Stomach (tissue), 8 donors: ENCODE measurements at regions not wholly inside any gene's neighbourhood (a gene's known extent, or its start where the extent isn't known, plus 50 kb on each side); places are given as distances from the start of the nearest gene placed in this dataset.

Experiments
- DNase-seq, 2 donors: peaks; one replicate each; pipeline versions ENCODE4 v3.0.0 to v3.0.0-alpha.2; 2013 to 2019
- H3K27ac ChIP-seq, 5 donors: fragments of 200-600 bp in 4 of 5; sonication (generic) in 4 of 5; one replicate each; pipeline ENCODE4 v1.5.1; 2013 to 2019; ENCODE audit warnings: mild to moderate bottlenecking in 1 of 5, moderate library complexity in 1 of 5
- H3K27me3 ChIP-seq, 3 donors: fragments of 200-600 bp; sonication (generic); one replicate each; pipeline ENCODE4 v1.5.1; 2017 to 2019; ENCODE audit warnings: mixed run types in 1 of 3
- H3K36me3 ChIP-seq, 4 donors: fragments of 200-600 bp; sonication (generic); 1 replicate in 3 of 4; 2 replicates in 1 of 4; pipeline ENCODE4 v1.5.1; 2016 to 2019
- H3K4me1 ChIP-seq, 4 donors: fragments of 200-600 bp; sonication (generic); one replicate each; pipeline ENCODE4 v1.5.1; 2016 to 2019
- H3K4me3 ChIP-seq, 4 donors: fragments of 200-600 bp; sonication (generic) in 3 of 4; one replicate each; pipeline ENCODE4 v1.5.1; 2016 to 2019; ENCODE audit warnings: mild to moderate bottlenecking in 1 of 4
- H3K9me3 ChIP-seq, 4 donors: fragments of 200-600 bp; sonication (generic); one replicate each; pipeline ENCODE4 v1.5.1; 2016 to 2019
- CTCF ChIP-seq, 7 experiments: fragments of 450-650 bp in 4 of 7; fragments of 200-600 bp in 3 of 7; sonication (generic) in 3 of 7; IDR thresholded peaks; one replicate each; pipeline ENCODE4 v1.5.1; 2016 to 2019; ENCODE audit warnings: antibody characterized with exemption in 7 of 7, control low read depth in 2 of 7, mild to moderate bottlenecking in 1 of 7
- EP300 ChIP-seq: sonication (generic); formaldehyde crosslinking; IDR thresholded peaks from one replicate; pipeline ENCODE4 v1.6.1; 2017; ENCODE audit warnings: antibody characterized with exemption
- POLR2A ChIP-seq, 4 donors: fragments of 450-650 bp; IDR thresholded peaks; one replicate each; pipeline ENCODE4 v1.6.1; 2016; ENCODE audit warnings: antibody characterized with exemption in 4 of 4, control low read depth in 2 of 4, mild to moderate bottlenecking in 1 of 4, moderate library complexity in 1 of 4
- POLR2AphosphoS5 ChIP-seq, 3 donors: sonication (generic); formaldehyde crosslinking; IDR thresholded peaks; one replicate each; pipeline ENCODE4 v1.6.1; 2016; ENCODE audit warnings: antibody characterized with exemption in 3 of 3
- WGBS, 5 donors: extraction: QIAGEN DNeasy Blood & Tissue Kit in 3 of 5; methylation state at CpG; one replicate each; pipeline versions ENCODE4 v1.1.5 to v1.1.7; 2013 to 2018; 5-methylcytosine and 5-hydroxymethylcytosine counted together
- intact Hi-C: fragments of 100-400 bp; cut with DNase I; formaldehyde crosslinking; loops from one replicate; pipeline ENCODE4 v1.15.1; 2023; ENCODE audit warnings: low total_unique reads
- donor health status: healthy with polysubstance abuse.
- donor health status: Bipolar disorder and iron deficiency.
- donor health status: healthy.

DNA sequence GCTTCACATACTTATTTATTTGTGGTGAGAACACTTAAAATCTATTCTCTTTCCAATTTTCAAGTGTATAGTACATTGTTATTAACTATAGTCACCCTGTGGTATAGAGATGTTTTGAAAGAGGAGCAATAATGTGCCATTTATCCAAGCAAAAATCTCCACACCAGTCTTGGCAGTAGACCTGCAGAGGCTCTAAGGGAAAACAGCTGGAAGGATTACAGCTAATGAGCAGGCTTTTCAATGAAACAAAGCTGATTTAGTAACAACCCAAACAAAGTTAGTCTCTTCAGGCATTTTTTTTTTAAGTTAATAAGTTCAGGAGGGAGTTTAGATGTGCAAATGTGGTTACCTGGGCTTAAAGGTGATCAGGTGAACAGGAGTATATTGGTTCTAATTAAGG, 101.9 kb downstream of the EVX1 start:
- H3K9me3 ChIP-seq: no peaks in the 10 kb centered on the region
- H3K27me3 ChIP-seq: peaks cover 0 to 7% (median 0%) of the 10 kb centered on the region in 3 donors
- peaks cover 0 to 14% (median 6%) of the 10 kb centered on the region in 4 donors for H3K4me1 ChIP-seq
- no peak overlapping the region for H3K4me3 ChIP-seq
- no peak for DNase-seq
- H3K36me3 ChIP-seq: no peaks in the 10 kb centered on the region
- H3K27ac ChIP-seq: no peak overlapping the region
- intact Hi-C loops: no loop called here
- TF ChIP-seq EP300: no peak

GRCh38 chr7:27345164-27345887, 102.7 kb downstream of the EVX1 start:
- Histone ChIP-seq H3K9me3 (no peaks in the 10 kb centered on the region), H3K4me3 (no peak overlapping the region), H3K27me3 (peaks cover 0 to 7% (median 0%) of the 10 kb centered on the region in 3 donors), H3K27ac (no peak overlapping the region), H3K4me1 (peaks cover 0 to 14% (median 6%) of the 10 kb centered on the region in 4 donors), H3K36me3 (no peaks in the 10 kb centered on the region)
- TF ChIP-seq POLR2AphosphoS5 (IDR thresholded peaks at IDR 0.05): no peak
- no peak for TF ChIP-seq CTCF (IDR thresholded peaks at IDR 0.05)
- TF ChIP-seq POLR2A (IDR thresholded peaks at IDR 0.05): no peak
- TF ChIP-seq EP300: no peak
- DNase-seq: no peak
- intact Hi-C loops: no loop called here
- WGBS, 5 donors: 67 to 79% (median 72%) methylated on average over 3 of the region's 3 CpGs

GRCh38 chr7:27345997-27346396, 103.4 kb downstream of the EVX1 start:
- no peak for DNase-seq
- no peak overlapping the region for H3K4me3 ChIP-seq
- peaks cover 0 to 14% (median 6%) of the 10 kb centered on the region in 4 donors for H3K4me1 ChIP-seq
- H3K27me3 ChIP-seq: peaks cover 0 to 7% (median 0%) of the 10 kb centered on the region in 3 donors
- intact Hi-C loops: no loop called here
- H3K9me3 ChIP-seq: no peaks in the 10 kb centered on the region
- WGBS, 5 donors: 62 to 70% (median 68%) methylated on average over 8 of the region's 8 CpGs
- no peak overlapping the region for H3K27ac ChIP-seq
- TF ChIP-seq POLR2AphosphoS5 (IDR thresholded peaks at IDR 0.05) (no peak), POLR2A (IDR thresholded peaks at IDR 0.05) (no peak), CTCF (IDR thresholded peaks at IDR 0.05) (no peak), EP300 (no peak)
- H3K36me3 ChIP-seq: no peaks in the 10 kb centered on the region

GRCh38 chr7:27346531-27347275, 104.1 kb downstream of the EVX1 start:
- intact Hi-C loops: no loop called here
- peaks cover 0 to 14% (median 6%) of the 10 kb centered on the region in 4 donors for H3K4me1 ChIP-seq
- TF ChIP-seq EP300 (no peak), POLR2AphosphoS5 (IDR thresholded peaks at IDR 0.05) (peak in 1 of 3 donors; percentile 20), CTCF (IDR thresholded peaks at IDR 0.05) (no peak), POLR2A (IDR thresholded peaks at IDR 0.05) (no peak)
- peak; percentile 29 to 94 for DNase-seq
- peak overlapping the region in 1 of 5 donors; percentile 14 for H3K27ac ChIP-seq
- WGBS, 5 donors: 19 to 35% (median 20%) methylated on average over 10 of the region's 10 CpGs
- peaks cover 0 to 7% (median 0%) of the 10 kb centered on the region in 3 donors for H3K27me3 ChIP-seq
- H3K4me3 ChIP-seq: no peak overlapping the region
- no peaks in the 10 kb centered on the region for H3K9me3 ChIP-seq
- H3K36me3 ChIP-seq: no peaks in the 10 kb centered on the region
